ENCODE measurements at regions not wholly inside any gene's neighbourhood (a gene's known extent, or its start where the extent isn't known, plus 50 kb on each side); places are given as distances from the start of the nearest gene placed in this dataset.

DNA sequence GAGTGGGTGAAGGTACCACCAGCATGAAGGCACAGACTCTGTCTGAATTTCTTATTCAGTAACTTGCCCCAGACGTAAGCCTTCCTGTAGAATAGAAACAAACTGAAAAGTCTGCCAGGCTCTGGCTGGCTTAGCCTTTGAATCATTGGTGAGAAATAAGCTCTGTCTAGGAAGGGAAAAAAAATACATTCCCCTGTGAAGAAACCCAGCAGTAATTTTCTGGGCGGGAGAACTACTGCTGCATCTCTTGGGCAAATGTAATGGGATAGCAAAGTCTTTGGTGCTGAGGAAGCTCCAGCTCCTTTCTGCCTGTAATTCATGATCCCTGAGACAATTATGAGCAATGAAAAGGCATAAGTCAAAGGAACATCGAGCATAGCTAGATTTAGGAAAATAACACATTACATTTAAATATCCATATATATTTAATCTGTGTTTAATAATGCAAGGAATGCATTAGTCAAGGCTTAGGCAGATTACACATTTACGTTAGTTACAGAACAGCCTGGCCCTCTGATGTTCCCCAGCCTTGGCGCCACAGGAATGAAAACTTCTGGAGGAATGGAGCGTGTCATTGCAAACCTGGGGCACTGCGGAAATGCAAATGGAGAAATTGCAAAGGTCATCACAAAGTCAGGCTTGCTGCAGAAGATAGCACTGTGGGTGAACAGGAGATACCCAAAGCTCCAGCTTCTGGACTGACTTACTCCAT, 216.3 kb upstream of the CAMK1G start:
- TF ChIP-seq, protein P1, sequence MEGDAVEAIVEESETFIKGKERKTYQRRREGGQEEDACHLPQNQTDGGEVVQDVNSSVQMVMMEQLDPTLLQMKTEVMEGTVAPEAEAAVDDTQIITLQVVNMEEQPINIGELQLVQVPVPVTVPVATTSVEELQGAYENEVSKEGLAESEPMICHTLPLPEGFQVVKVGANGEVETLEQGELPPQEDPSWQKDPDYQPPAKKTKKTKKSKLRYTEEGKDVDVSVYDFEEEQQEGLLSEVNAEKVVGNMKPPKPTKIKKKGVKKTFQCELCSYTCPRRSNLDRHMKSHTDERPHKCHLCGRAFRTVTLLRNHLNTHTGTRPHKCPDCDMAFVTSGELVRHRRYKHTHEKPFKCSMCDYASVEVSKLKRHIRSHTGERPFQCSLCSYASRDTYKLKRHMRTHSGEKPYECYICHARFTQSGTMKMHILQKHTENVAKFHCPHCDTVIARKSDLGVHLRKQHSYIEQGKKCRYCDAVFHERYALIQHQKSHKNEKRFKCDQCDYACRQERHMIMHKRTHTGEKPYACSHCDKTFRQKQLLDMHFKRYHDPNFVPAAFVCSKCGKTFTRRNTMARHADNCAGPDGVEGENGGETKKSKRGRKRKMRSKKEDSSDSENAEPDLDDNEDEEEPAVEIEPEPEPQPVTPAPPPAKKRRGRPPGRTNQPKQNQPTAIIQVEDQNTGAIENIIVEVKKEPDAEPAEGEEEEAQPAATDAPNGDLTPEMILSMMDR (conservative IDR thresholded peaks at IDR 0.05; ENCODE audit: low read depth in 2 of 2): no peak
- TF ChIP-seq, protein P2, sequence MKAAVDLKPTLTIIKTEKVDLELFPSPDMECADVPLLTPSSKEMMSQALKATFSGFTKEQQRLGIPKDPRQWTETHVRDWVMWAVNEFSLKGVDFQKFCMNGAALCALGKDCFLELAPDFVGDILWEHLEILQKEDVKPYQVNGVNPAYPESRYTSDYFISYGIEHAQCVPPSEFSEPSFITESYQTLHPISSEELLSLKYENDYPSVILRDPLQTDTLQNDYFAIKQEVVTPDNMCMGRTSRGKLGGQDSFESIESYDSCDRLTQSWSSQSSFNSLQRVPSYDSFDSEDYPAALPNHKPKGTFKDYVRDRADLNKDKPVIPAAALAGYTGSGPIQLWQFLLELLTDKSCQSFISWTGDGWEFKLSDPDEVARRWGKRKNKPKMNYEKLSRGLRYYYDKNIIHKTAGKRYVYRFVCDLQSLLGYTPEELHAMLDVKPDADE (IDR thresholded peaks at IDR 0.05): no peak
- TF ChIP-seq EZH2 (IDR thresholded peaks at IDR 0.05; ENCODE audit: low read depth, unreplicated experiment): no peak
- TF ChIP-seq EZH2phosphoT487 (IDR thresholded peaks at IDR 0.05; ENCODE audit: unreplicated experiment): no peak
- TF ChIP-seq CREB1 (CRISPR knock-in tag; IDR thresholded peaks at IDR 0.05; ENCODE audit: low read depth): no peak
- TF ChIP-seq REST (IDR thresholded peaks at IDR 0.05; ENCODE audit: unreplicated experiment): no peak
- no peak for TF ChIP-seq POLR2AphosphoS5 (IDR thresholded peaks at IDR 0.05; ENCODE audit: low read depth)
- TF ChIP-seq ZNF114 (CRISPR knock-in tag; IDR thresholded peaks at IDR 0.05): no peak
- no peak for TF ChIP-seq JUNB (IDR thresholded peaks at IDR 0.05; ENCODE audit: unreplicated experiment)
- no peak for TF ChIP-seq STAT1 (IDR thresholded peaks at IDR 0.05; ENCODE audit: unreplicated experiment)

Data from GM23338 (cell line).